ENCODE measurements at regions not wholly inside any gene's neighbourhood (a gene's known extent, or its start where the extent isn't known, plus 50 kb on each side); places are given as distances from the start of the nearest gene placed in this dataset.

GRCh38 chr10:4448030-4448429 is 378.0 kb upstream of the AKR1E2 start:
- no peaks in the 10 kb centered on the region for H3K9me1 ChIP-seq (ENCODE audit: control insufficient read depth, insufficient read depth, low read length)
- ChIA-PET CTCF (ENCODE audit: low intra/inter-chr PET ratio) (no interaction called here), POLR2A (no interaction called here)
- FAIRE-seq = no peak
- no peaks in the 10 kb centered on the region for H3K36me3 ChIP-seq (ENCODE audit: control insufficient read depth, insufficient read depth, low read length)
- no peak overlapping the region for H3K9ac ChIP-seq (ENCODE audit: insufficient read depth in 1 of 2, low read depth in 2 of 2, low read length in 2 of 2)
- H4K20me1 ChIP-seq (replicated peaks; ENCODE audit: control insufficient read depth, insufficient read depth, low read length) = no peaks in the 10 kb centered on the region
- H3K4me1 ChIP-seq (replicated peaks in 1 of 2; ENCODE audit: control insufficient read depth in 2 of 2, insufficient read depth in 2 of 2, low read length in 2 of 2) = no peaks in the 10 kb centered on the region
- no peak for DNase-seq (ENCODE audit: extremely low read depth in 1 of 4, low spot score in 3 of 4)
- no peak overlapping the region for H3K4me2 ChIP-seq (ENCODE audit: insufficient read depth, low read length)
- no TSS peak for BruUV-seq (replicated peaks)
- no peak overlapping the region for H3K4me3 ChIP-seq
- intact Hi-C loops (cut with micrococcal nuclease) (no loop called here), in situ Hi-C loops (cut with MboI) (no loop called here)
- H2AFZ ChIP-seq (ENCODE audit: low read depth, low read length) = no peak overlapping the region
- peaks cover 0 to 2% of the 10 kb centered on the region in 2 experiments; a peak in 1 of 5 replicates for H3K27me3 ChIP-seq (ENCODE audit: control insufficient read depth in 2 of 2, insufficient read depth in 2 of 2, low read length in 2 of 2)
- no peaks in the 10 kb centered on the region for H3K79me2 ChIP-seq (ENCODE audit: control insufficient read depth, insufficient read depth, low read length)
- H3K27ac ChIP-seq (ENCODE audit: extremely low read depth, low read depth, low read length) = no peak overlapping the region
- ATAC-seq = no peak
- 0% methylated on average over 1 of the region's 1 CpG for WGBS (ENCODE audit: insufficient coverage, low coverage, missing lambda C conversion rate)
- no peaks in the 10 kb centered on the region for H3K9me3 ChIP-seq (replicated peaks; ENCODE audit: control insufficient read depth, insufficient read depth, low read depth, low read length)
- TF ChIP-seq, protein P1, sequence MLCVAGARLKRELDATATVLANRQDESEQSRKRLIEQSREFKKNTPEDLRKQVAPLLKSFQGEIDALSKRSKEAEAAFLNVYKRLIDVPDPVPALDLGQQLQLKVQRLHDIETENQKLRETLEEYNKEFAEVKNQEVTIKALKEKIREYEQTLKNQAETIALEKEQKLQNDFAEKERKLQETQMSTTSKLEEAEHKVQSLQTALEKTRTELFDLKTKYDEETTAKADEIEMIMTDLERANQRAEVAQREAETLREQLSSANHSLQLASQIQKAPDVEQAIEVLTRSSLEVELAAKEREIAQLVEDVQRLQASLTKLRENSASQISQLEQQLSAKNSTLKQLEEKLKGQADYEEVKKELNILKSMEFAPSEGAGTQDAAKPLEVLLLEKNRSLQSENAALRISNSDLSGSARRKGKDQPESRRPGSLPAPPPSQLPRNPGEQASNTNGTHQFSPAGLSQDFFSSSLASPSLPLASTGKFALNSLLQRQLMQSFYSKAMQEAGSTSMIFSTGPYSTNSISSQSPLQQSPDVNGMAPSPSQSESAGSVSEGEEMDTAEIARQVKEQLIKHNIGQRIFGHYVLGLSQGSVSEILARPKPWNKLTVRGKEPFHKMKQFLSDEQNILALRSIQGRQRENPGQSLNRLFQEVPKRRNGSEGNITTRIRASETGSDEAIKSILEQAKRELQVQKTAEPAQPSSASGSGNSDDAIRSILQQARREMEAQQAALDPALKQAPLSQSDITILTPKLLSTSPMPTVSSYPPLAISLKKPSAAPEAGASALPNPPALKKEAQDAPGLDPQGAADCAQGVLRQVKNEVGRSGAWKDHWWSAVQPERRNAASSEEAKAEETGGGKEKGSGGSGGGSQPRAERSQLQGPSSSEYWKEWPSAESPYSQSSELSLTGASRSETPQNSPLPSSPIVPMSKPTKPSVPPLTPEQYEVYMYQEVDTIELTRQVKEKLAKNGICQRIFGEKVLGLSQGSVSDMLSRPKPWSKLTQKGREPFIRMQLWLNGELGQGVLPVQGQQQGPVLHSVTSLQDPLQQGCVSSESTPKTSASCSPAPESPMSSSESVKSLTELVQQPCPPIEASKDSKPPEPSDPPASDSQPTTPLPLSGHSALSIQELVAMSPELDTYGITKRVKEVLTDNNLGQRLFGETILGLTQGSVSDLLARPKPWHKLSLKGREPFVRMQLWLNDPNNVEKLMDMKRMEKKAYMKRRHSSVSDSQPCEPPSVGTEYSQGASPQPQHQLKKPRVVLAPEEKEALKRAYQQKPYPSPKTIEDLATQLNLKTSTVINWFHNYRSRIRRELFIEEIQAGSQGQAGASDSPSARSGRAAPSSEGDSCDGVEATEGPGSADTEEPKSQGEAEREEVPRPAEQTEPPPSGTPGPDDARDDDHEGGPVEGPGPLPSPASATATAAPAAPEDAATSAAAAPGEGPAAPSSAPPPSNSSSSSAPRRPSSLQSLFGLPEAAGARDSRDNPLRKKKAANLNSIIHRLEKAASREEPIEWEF (CRISPR knock-in tag; IDR thresholded peaks at IDR 0.05) = no peak
- TF ChIP-seq E2F8 (IDR thresholded peaks at IDR 0.05; ENCODE audit: low read depth, partially characterized antibody) (no peak), ARNT (IDR thresholded peaks at IDR 0.05) (no peak), ZNF124 (CRISPR knock-in tag; IDR thresholded peaks at IDR 0.05) (no peak), ZNF12 (CRISPR knock-in tag; IDR thresholded peaks at IDR 0.05) (no peak), ZNF384 (IDR thresholded peaks at IDR 0.05; ENCODE audit: low read depth, low read length) (no peak), POLR3G (IDR thresholded peaks at IDR 0.05; ENCODE audit: extremely low read depth, insufficient read length, insufficient replicate concordance) (no peak), RBM17 (IDR thresholded peaks at IDR 0.05; ENCODE audit: borderline replicate concordance, low read depth, low read length) (no peak), MAFK (IDR thresholded peaks at IDR 0.05; ENCODE audit: low read length) (no peak), ZMIZ1 (IDR thresholded peaks at IDR 0.05; ENCODE audit: low read depth in 2 of 2, low read length in 2 of 2) (no peak), POLR2AphosphoS2 (IDR thresholded peaks at IDR 0.05; ENCODE audit: low read length) (no peak), RBM39 (optimal IDR thresholded peaks at IDR 0.05; ENCODE audit: low read depth, low read length) (no peak), CBX5 (IDR thresholded peaks at IDR 0.05; ENCODE audit: borderline replicate concordance, low read depth) (no peak)

Measured in K562 (cell line).